ENCODE measurements at regions not wholly inside any gene's neighbourhood (a gene's known extent, or its start where the extent isn't known, plus 50 kb on each side); places are given as distances from the start of the nearest gene placed in this dataset.

DNA sequence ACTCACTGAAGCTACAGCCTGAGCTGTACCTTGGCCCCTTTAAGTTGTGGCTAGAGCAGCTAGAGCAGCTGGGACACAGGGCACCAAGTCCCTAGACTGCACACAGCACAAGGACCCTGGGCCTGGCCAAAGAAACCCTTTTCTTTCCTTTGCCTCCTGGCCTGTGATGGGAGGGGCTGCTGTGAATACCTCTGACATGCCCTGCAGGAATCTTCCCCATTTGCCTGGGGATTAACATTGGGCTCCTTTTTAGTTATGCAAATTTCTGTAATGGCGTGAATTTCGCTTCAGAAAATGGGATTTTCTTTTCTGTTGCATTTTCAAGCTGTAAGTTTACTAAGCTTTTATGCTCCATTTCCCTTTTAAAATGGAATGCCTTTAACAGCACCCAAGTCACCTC, 611.2 kb upstream of the ARPP21 start:
- H3K4me3 ChIP-seq (replicated peaks; ENCODE audit: insufficient read depth, low read length): no peak overlapping the region
- no peaks in the 10 kb centered on the region for H3K27me3 ChIP-seq (ENCODE audit: insufficient read depth, poor library complexity, severe bottlenecking)
- TF ChIP-seq POLR2AphosphoS5 (IDR thresholded peaks at IDR 0.05; ENCODE audit: low read depth) (no peak), SPI1 (IDR thresholded peaks at IDR 0.05; ENCODE audit: borderline replicate concordance, low read depth) (no peak), GABPA (IDR thresholded peaks at IDR 0.05; ENCODE audit: low read depth) (no peak)
- TF ChIP-seq, protein P1, sequence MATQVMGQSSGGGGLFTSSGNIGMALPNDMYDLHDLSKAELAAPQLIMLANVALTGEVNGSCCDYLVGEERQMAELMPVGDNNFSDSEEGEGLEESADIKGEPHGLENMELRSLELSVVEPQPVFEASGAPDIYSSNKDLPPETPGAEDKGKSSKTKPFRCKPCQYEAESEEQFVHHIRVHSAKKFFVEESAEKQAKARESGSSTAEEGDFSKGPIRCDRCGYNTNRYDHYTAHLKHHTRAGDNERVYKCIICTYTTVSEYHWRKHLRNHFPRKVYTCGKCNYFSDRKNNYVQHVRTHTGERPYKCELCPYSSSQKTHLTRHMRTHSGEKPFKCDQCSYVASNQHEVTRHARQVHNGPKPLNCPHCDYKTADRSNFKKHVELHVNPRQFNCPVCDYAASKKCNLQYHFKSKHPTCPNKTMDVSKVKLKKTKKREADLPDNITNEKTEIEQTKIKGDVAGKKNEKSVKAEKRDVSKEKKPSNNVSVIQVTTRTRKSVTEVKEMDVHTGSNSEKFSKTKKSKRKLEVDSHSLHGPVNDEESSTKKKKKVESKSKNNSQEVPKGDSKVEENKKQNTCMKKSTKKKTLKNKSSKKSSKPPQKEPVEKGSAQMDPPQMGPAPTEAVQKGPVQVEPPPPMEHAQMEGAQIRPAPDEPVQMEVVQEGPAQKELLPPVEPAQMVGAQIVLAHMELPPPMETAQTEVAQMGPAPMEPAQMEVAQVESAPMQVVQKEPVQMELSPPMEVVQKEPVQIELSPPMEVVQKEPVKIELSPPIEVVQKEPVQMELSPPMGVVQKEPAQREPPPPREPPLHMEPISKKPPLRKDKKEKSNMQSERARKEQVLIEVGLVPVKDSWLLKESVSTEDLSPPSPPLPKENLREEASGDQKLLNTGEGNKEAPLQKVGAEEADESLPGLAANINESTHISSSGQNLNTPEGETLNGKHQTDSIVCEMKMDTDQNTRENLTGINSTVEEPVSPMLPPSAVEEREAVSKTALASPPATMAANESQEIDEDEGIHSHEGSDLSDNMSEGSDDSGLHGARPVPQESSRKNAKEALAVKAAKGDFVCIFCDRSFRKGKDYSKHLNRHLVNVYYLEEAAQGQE (IDR thresholded peaks at IDR 0.05; ENCODE audit: insufficient replicate concordance, low read depth): no peak
- TF ChIP-seq, protein P2, sequence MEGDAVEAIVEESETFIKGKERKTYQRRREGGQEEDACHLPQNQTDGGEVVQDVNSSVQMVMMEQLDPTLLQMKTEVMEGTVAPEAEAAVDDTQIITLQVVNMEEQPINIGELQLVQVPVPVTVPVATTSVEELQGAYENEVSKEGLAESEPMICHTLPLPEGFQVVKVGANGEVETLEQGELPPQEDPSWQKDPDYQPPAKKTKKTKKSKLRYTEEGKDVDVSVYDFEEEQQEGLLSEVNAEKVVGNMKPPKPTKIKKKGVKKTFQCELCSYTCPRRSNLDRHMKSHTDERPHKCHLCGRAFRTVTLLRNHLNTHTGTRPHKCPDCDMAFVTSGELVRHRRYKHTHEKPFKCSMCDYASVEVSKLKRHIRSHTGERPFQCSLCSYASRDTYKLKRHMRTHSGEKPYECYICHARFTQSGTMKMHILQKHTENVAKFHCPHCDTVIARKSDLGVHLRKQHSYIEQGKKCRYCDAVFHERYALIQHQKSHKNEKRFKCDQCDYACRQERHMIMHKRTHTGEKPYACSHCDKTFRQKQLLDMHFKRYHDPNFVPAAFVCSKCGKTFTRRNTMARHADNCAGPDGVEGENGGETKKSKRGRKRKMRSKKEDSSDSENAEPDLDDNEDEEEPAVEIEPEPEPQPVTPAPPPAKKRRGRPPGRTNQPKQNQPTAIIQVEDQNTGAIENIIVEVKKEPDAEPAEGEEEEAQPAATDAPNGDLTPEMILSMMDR (IDR thresholded peaks at IDR 0.05; ENCODE audit: insufficient read depth, low read length): no peak
- DNase-seq (ENCODE audit: low read depth in 1 of 2, low spot score in 1 of 2): no peak
- no peak overlapping the region for H3K27ac ChIP-seq (replicated peaks)

DNA sequence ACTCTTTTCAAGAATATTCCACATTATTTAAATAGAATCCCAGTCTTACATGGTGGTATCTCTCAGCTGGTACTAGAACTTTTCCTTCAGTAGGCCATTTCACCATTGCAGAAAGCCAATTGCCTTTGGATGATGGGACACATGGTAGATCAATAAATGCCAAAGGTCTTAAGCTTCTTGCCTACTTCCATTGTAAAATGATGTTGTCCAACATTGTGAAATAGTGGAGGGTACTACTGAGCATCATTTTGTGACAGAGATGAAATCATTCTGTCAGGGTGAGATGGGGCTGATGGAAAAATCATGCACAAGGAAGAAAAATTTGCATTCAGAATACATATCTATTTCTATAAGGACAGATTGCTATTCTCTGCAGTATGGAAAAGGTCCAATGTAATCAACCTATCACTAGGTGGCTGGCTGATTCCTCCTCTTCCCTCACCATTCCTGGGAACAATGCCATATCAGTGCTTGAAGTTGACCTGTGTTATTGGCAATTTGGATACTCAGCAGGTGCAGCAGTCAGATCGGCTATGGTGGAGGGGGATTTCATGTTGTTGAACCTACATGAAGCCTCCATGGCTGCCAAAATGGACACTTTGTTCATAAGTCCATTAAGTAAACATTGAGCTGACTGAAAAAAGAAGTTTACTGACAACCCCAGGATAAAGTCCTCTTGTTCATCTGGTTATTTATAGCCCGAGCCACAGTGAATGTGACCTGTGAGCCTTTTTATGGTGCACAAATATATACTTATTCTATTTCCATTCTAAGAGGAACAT, 596.9 kb upstream of the ARPP21 start:
- Histone ChIP-seq H3K27ac (replicated peaks) (no peak overlapping the region), H3K4me3 (replicated peaks; ENCODE audit: insufficient read depth, low read length) (no peak overlapping the region), H3K27me3 (ENCODE audit: insufficient read depth, poor library complexity, severe bottlenecking) (no peaks in the 10 kb centered on the region)
- DNase-seq (ENCODE audit: low read depth in 1 of 2, low spot score in 1 of 2): no peak
- TF ChIP-seq, protein P1 (IDR thresholded peaks at IDR 0.05; ENCODE audit: insufficient replicate concordance, low read depth): no peak
- no peak for TF ChIP-seq SPI1 (IDR thresholded peaks at IDR 0.05; ENCODE audit: borderline replicate concordance, low read depth)
- TF ChIP-seq, protein P2 (IDR thresholded peaks at IDR 0.05; ENCODE audit: insufficient read depth, low read length): no peak
- TF ChIP-seq POLR2AphosphoS5 (IDR thresholded peaks at IDR 0.05; ENCODE audit: low read depth): no peak
- TF ChIP-seq GABPA (IDR thresholded peaks at IDR 0.05; ENCODE audit: low read depth): no peak

DNA sequence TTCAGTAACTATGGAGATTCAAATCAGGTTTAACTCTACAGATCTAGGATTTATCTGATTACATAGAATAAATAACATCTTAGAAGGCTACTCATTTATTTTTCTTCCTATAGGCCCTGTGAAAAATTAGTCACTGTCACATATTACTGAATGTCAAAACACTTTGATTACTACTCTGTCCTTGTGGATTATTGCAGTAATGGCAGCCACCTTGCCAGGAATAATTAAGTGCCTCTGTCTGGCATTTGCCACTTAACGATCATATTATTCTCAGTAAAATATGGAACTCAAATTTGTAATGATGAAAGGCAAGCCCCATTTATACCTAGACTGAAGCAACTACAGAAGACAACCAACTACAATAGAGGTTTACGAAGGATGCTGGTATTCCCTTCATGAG, 596.3 kb upstream of the ARPP21 start:
- no peak for TF ChIP-seq POLR2AphosphoS5 (IDR thresholded peaks at IDR 0.05; ENCODE audit: low read depth)
- TF ChIP-seq GABPA (IDR thresholded peaks at IDR 0.05; ENCODE audit: low read depth): no peak
- TF ChIP-seq SPI1 (IDR thresholded peaks at IDR 0.05; ENCODE audit: borderline replicate concordance, low read depth): no peak
- TF ChIP-seq, protein P1 (IDR thresholded peaks at IDR 0.05; ENCODE audit: insufficient replicate concordance, low read depth): no peak
- TF ChIP-seq, protein P2 (IDR thresholded peaks at IDR 0.05; ENCODE audit: insufficient read depth, low read length): no peak
- Histone ChIP-seq H3K4me3 (replicated peaks; ENCODE audit: insufficient read depth, low read length) (no peak overlapping the region), H3K27ac (replicated peaks) (no peak overlapping the region), H3K27me3 (ENCODE audit: insufficient read depth, poor library complexity, severe bottlenecking) (no peaks in the 10 kb centered on the region)
- DNase-seq (ENCODE audit: low read depth in 1 of 2, low spot score in 1 of 2): no peak

Measured in HL-60 (cell line).